H1 (cell line): ENCODE measurements at regions not wholly inside any gene's neighbourhood (a gene's known extent, or its start where the extent isn't known, plus 50 kb on each side); places are given as distances from the start of the nearest gene placed in this dataset.

ENCODE experiments used
- CTCF ChIA-PET: fragments of 300-600 bp; sonication (Branson Sonifier 250); formaldehyde crosslinking; loops from one replicate; lab custom pipeline; 2021; ENCODE audit not compliant: partially characterized antibody; lab: Charles Lee
- POLR2A ChIA-PET: fragments of 300-600 bp; sonication (Branson Sonifier 250); formaldehyde crosslinking; loops from one replicate; lab custom pipeline; 2021; ENCODE audit warnings: inconsistent platforms; ENCODE audit not compliant: partially characterized antibody; lab: Charles Lee
- DNase-seq, 2 experiments: peaks; one replicate each; pipeline versions ENCODE4 v3.0.0 to v3.0.0-alpha.2; 2010 to 2022; ENCODE audit warnings: low spot score in 2 of 2, low read depth in 1 of 2, mixed read lengths in 1 of 2
- FAIRE-seq: peaks from 2 replicates; lab custom pipeline; 2011; peaks lifted over from hg19 to GRCh38; lab: Jason Lieb, UNC
- H2AFZ ChIP-seq: 2 replicates; pipeline ENCODE4 v1.8.1; 2012; ENCODE audit warnings: low read length, inconsistent platforms
- H2AK5ac ChIP-seq: 2 replicates; pipeline ENCODE4 v1.6.1; 2013; ENCODE audit warnings: low read depth, low read length
- H2BK120ac ChIP-seq: replicated peaks from 2 replicates; pipeline ENCODE3; 2013; ENCODE audit warnings: low read depth, low read length, inconsistent platforms
- H2BK12ac ChIP-seq: 2 replicates; pipeline ENCODE4 v1.6.1; 2013; ENCODE audit warnings: low read depth, low read length
- H2BK15ac ChIP-seq: 2 replicates; pipeline ENCODE4 v1.6.1; 2013; ENCODE audit warnings: low read length
- H2BK20ac ChIP-seq: 2 replicates; pipeline ENCODE4 v1.6.1; 2013; ENCODE audit warnings: low read length
- H2BK5ac ChIP-seq: 2 replicates; pipeline ENCODE4 v1.6.1; 2013; ENCODE audit warnings: low read depth, low read length
- H3K14ac ChIP-seq: 2 replicates; pipeline ENCODE4 v1.6.1; 2013; ENCODE audit warnings: inconsistent platforms; ENCODE audit not compliant: insufficient read length
- H3K18ac ChIP-seq: 2 replicates; pipeline ENCODE4 v1.6.1; 2013; ENCODE audit warnings: low read length; ENCODE audit errors: extremely low read depth
- H3K23ac ChIP-seq: 2 replicates; pipeline ENCODE4 v1.6.1; 2013; ENCODE audit warnings: inconsistent platforms; ENCODE audit not compliant: insufficient read length
- H3K23me2 ChIP-seq: 2 replicates; pipeline ENCODE4 v1.6.1; 2013; ENCODE audit warnings: low read depth, low read length
- H3K27ac ChIP-seq: 2 replicates; pipeline ENCODE4 v1.6.1; 2011; ENCODE audit warnings: low read depth, low read length, inconsistent platforms
- H3K27me3 ChIP-seq, 4 experiments: replicated peaks in 1 of 4; 1 replicate in 1 of 4; 2 replicates in 3 of 4; pipeline versions ENCODE4 v1.6.1 to v1.8.1; 2011 to 2013; ENCODE audit warnings: low read length in 3 of 4, mild to moderate bottlenecking in 3 of 4, inconsistent platforms in 2 of 4, mixed read lengths in 2 of 4, moderate library complexity in 1 of 4; ENCODE audit not compliant: control insufficient read depth in 3 of 4, insufficient read depth in 3 of 4; ENCODE audit errors: extremely low read depth in 1 of 4
- H3K36me3 ChIP-seq, 4 experiments: 2 replicates each; pipeline versions ENCODE4 v1.6.1 to v1.8.1; 2011 to 2013; ENCODE audit warnings: mild to moderate bottlenecking in 4 of 4, low read length in 3 of 4, moderate library complexity in 2 of 4, control low read depth in 1 of 4, inconsistent platforms in 1 of 4; ENCODE audit not compliant: insufficient read depth in 4 of 4, control insufficient read depth in 2 of 4
- H3K4ac ChIP-seq: replicated peaks from 2 replicates; pipeline ENCODE3; 2013; ENCODE audit warnings: low read length, low read depth, mixed read lengths, inconsistent platforms; ENCODE audit not compliant: insufficient read length
- H3K4me1 ChIP-seq, 4 experiments: replicated peaks in 1 of 4; 1 replicate in 1 of 4; 2 replicates in 3 of 4; pipeline versions ENCODE4 v1.6.1 to v1.8.1; 2011 to 2013; ENCODE audit warnings: low read length in 3 of 4, inconsistent platforms in 2 of 4, mixed read lengths in 1 of 4; ENCODE audit not compliant: insufficient read depth in 4 of 4, control insufficient read depth in 3 of 4
- H3K4me2 ChIP-seq, 2 experiments: 2 replicates each; pipeline versions ENCODE4 v1.6.1 to v1.8.1; 2011 to 2013; ENCODE audit warnings: low read depth in 2 of 2, low read length in 2 of 2, control low read depth in 1 of 2, inconsistent platforms in 1 of 2, mild to moderate bottlenecking in 1 of 2; ENCODE audit not compliant: insufficient read depth in 1 of 2
- H3K4me3 ChIP-seq, 4 experiments: fragments of 200-600, 300-600 bp in 1 of 4; sonication (generic), shearing (Covaris generic), sonication (Bioruptor Twin) in 1 of 4; 2 replicates each; pipeline versions ENCODE4 v1.5.1 to v1.8.1; 2011 to 2016; ENCODE audit warnings: low read length in 4 of 4, low read depth in 3 of 4, control low read depth in 2 of 4, inconsistent platforms in 2 of 4, mild to moderate bottlenecking in 2 of 4, mixed read lengths in 1 of 4, moderate library complexity in 1 of 4; ENCODE audit not compliant: insufficient read depth in 2 of 4; ENCODE audit errors: extremely low read depth in 1 of 4
- H3K56ac ChIP-seq: replicated peaks from 2 replicates; pipeline ENCODE3; 2013; ENCODE audit warnings: low read depth, mild to moderate bottlenecking, mixed read lengths, low read length, inconsistent platforms; ENCODE audit not compliant: insufficient read length
- H3K79me1 ChIP-seq: 2 replicates; pipeline ENCODE4 v1.6.1; 2013; ENCODE audit warnings: low read depth, low read length, control low read depth
- H3K79me2 ChIP-seq, 2 experiments: 2 replicates each; pipeline versions ENCODE4 v1.6.1 to v1.8.1; 2012 to 2013; ENCODE audit warnings: low read length in 2 of 2, mild to moderate bottlenecking in 2 of 2, inconsistent platforms in 1 of 2; ENCODE audit not compliant: insufficient read depth in 2 of 2, control insufficient read depth in 1 of 2
- H3K9ac ChIP-seq, 4 experiments: replicated peaks in 1 of 4; 1 replicate in 1 of 4; 2 replicates in 3 of 4; pipeline versions ENCODE4 v1.6.1 to v1.8.1; 2011 to 2013; ENCODE audit warnings: low read depth in 3 of 4, low read length in 3 of 4, control low read depth in 2 of 4, mild to moderate bottlenecking in 2 of 4, moderate library complexity in 2 of 4, inconsistent platforms in 1 of 4; ENCODE audit errors: extremely low read depth in 1 of 4
- H3K9me3 ChIP-seq, 2 experiments: 2 replicates each; pipeline versions ENCODE4 v1.6.1 to v1.8.1; 2012 to 2013; ENCODE audit warnings: mild to moderate bottlenecking in 2 of 2, moderate library complexity in 2 of 2, control low read depth in 1 of 2, inconsistent platforms in 1 of 2, low read depth in 1 of 2, low read length in 1 of 2, mixed read lengths in 1 of 2; ENCODE audit not compliant: insufficient read depth in 2 of 2
- H4K20me1 ChIP-seq, 2 experiments: replicated peaks in 1 of 2; 2 replicates each; pipeline versions ENCODE3 to v1.8.1; 2011 to 2013; ENCODE audit warnings: inconsistent platforms in 2 of 2, low read length in 2 of 2, mild to moderate bottlenecking in 1 of 2; ENCODE audit not compliant: insufficient read depth in 2 of 2, control insufficient read depth in 1 of 2
- H4K5ac ChIP-seq: 2 replicates; pipeline ENCODE4 v1.6.1; 2013; ENCODE audit warnings: low read length, low read depth, mixed read lengths, inconsistent platforms; ENCODE audit not compliant: insufficient read length
- H4K8ac ChIP-seq: 2 replicates; pipeline ENCODE4 v1.8.0; 2013; ENCODE audit warnings: mild to moderate bottlenecking, moderate library complexity, low read length, inconsistent platforms; ENCODE audit not compliant: insufficient read depth; ENCODE audit errors: extremely low read depth
- H4K91ac ChIP-seq: replicated peaks from 2 replicates; pipeline ENCODE3; 2013; ENCODE audit warnings: low read length, mixed read lengths, inconsistent platforms; ENCODE audit not compliant: insufficient read length
- SIRT6 ChIP-seq: IDR thresholded peaks from one replicate; pipeline ENCODE4 v1.7.1; 2012; ENCODE audit warnings: low read length, inconsistent platforms
- USF2 ChIP-seq: IDR thresholded peaks from 2 replicates; pipeline ENCODE4 v1.6.1; 2011; ENCODE audit warnings: low read length, improper control_type of control experiment

DNA sequence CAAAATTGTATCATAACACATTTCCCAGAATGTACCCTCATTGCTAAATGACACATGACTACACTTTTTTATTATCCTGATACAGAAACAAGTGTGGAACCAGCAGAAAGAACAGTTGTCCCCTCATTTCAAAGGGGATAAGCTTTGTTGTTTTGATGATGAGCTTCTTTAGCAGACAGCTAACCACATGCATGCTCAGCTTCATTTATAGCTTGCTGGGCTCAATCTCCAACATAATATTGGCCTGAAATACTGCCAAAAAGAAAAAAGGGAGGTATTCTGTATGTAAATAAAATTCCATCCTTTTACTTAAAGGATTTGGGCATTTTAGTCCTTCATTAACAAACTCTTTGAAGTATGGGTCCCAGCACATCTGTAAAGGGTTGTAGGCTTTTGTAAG lies 120.4 kb downstream of the SPATA31D1 start:
- no peak overlapping the region for H2AFZ ChIP-seq
- H3K9ac ChIP-seq, result no peak overlapping the region
- H4K91ac ChIP-seq, result no peak overlapping the region
- no peak overlapping the region for H2BK12ac ChIP-seq
- no peak for DNase-seq
- H3K23me2 ChIP-seq, result no peaks in the 10 kb centered on the region
- H3K36me3 ChIP-seq, result no peaks in the 10 kb centered on the region
- no peak overlapping the region for H3K27ac ChIP-seq
- CTCF ChIA-PET, result no interaction called here
- FAIRE-seq, result no peak
- H2AK5ac ChIP-seq, result no peak overlapping the region
- H3K56ac ChIP-seq, result no peak overlapping the region
- no peak overlapping the region for H3K4me2 ChIP-seq
- H3K79me2 ChIP-seq, result no peaks in the 10 kb centered on the region
- TF ChIP-seq SIRT6 (no peak), USF2 (no peak)
- H3K14ac ChIP-seq, result no peak overlapping the region
- POLR2A ChIA-PET, result no interaction called here
- no peak overlapping the region for H3K4ac ChIP-seq
- H3K23ac ChIP-seq, result no peak overlapping the region
- no peak overlapping the region for H2BK120ac ChIP-seq
- H4K8ac ChIP-seq, result no peak overlapping the region
- H3K4me3 ChIP-seq, result no peak overlapping the region
- no peaks in the 10 kb centered on the region for H3K9me3 ChIP-seq
- no peaks in the 10 kb centered on the region for H3K79me1 ChIP-seq
- H3K4me1 ChIP-seq, result peaks cover 0 to 4% (median 1%) of the 10 kb centered on the region in 4 experiments; a peak in 3 of 7 replicates
- H2BK5ac ChIP-seq, result no peak overlapping the region
- no peaks in the 10 kb centered on the region for H4K20me1 ChIP-seq
- no peaks in the 10 kb centered on the region for H3K27me3 ChIP-seq
- no peak overlapping the region for H4K5ac ChIP-seq
- H3K18ac ChIP-seq, result no peak overlapping the region
- no peak overlapping the region for H2BK20ac ChIP-seq
- H2BK15ac ChIP-seq, result no peak overlapping the region
